Osteocyte (in vitro differentiated cells): ENCODE measurements at regions not wholly inside any gene's neighbourhood (a gene's known extent, or its start where the extent isn't known, plus 50 kb on each side); places are given as distances from the start of the nearest gene placed in this dataset.

Experiments used
- DNase-seq: peaks from one replicate; pipeline ENCODE4 v3.0.0; 2021; ENCODE audit warnings: mixed read lengths; ENCODE audit not compliant: unreplicated experiment; ENCODE audit errors: extremely low spot score
- H3K27ac Mint-ChIP-seq: one replicate; pipeline ENCODE4 v1.8.0; 2021; ENCODE audit warnings: mild to moderate bottlenecking, mixed read lengths; ENCODE audit not compliant: unreplicated experiment
- H3K27me3 Mint-ChIP-seq: one replicate; pipeline ENCODE4 v1.8.0; 2021; ENCODE audit warnings: mixed read lengths; ENCODE audit not compliant: unreplicated experiment
- H3K36me3 Mint-ChIP-seq: one replicate; pipeline ENCODE4 v1.8.0; 2021; ENCODE audit warnings: mixed read lengths; ENCODE audit not compliant: unreplicated experiment
- H3K4me1 Mint-ChIP-seq: one replicate; pipeline ENCODE4 v1.8.0; 2021; ENCODE audit warnings: mixed read lengths; ENCODE audit not compliant: unreplicated experiment
- H3K4me3 Mint-ChIP-seq: one replicate; pipeline ENCODE4 v1.8.0; 2021; ENCODE audit warnings: mild to moderate bottlenecking, moderate library complexity, mixed read lengths; ENCODE audit not compliant: unreplicated experiment
- H3K9me3 Mint-ChIP-seq: one replicate; pipeline ENCODE4 v1.8.0; 2021; ENCODE audit warnings: mixed read lengths; ENCODE audit not compliant: unreplicated experiment
- CTCF ChIP-seq: fragments of 200-600 bp; sonication (generic); IDR thresholded peaks from 2 replicates; pipeline ENCODE4 v1.5.0; 2021; ENCODE audit warnings: antibody characterized with exemption, mild to moderate bottlenecking, moderate library complexity

- H3K27me3 Mint-ChIP-seq, result peaks cover 4% of the 10 kb centered on the region
- no peaks in the 10 kb centered on the region for H3K4me1 Mint-ChIP-seq
- no peak for DNase-seq
- H3K4me3 Mint-ChIP-seq, result no peak overlapping the region
- no peaks in the 10 kb centered on the region for H3K9me3 Mint-ChIP-seq
- no peak overlapping the region for H3K27ac Mint-ChIP-seq
- no peak for TF ChIP-seq CTCF
- no peaks in the 10 kb centered on the region for H3K36me3 Mint-ChIP-seq
Measured at GRCh38 chr7:126378642-126379041, 874.1 kb downstream of the GRM8 start.

GRCh38 chr7:126370038-126370668 is 882.6 kb downstream of the GRM8 start:
- Mint-ChIP-seq H3K36me3 (no peaks in the 10 kb centered on the region), H3K4me3 (no peak overlapping the region), H3K27me3 (no peaks in the 10 kb centered on the region), H3K4me1 (no peaks in the 10 kb centered on the region), H3K9me3 (peaks cover 12% of the 10 kb centered on the region), H3K27ac (no peak overlapping the region)
- no peak for DNase-seq
- no peak for TF ChIP-seq CTCF

- no peak overlapping the region for H3K27ac Mint-ChIP-seq
- no peaks in the 10 kb centered on the region for H3K27me3 Mint-ChIP-seq
- H3K4me1 Mint-ChIP-seq, result no peaks in the 10 kb centered on the region
- H3K4me3 Mint-ChIP-seq, result no peak overlapping the region
- no peaks in the 10 kb centered on the region for H3K36me3 Mint-ChIP-seq
- DNase-seq, result no peak
- H3K9me3 Mint-ChIP-seq, result no peaks in the 10 kb centered on the region
- TF ChIP-seq CTCF, result no peak
Measured at GRCh38 chr7:126362746-126363145, 890.0 kb downstream of the GRM8 start.

- H3K4me1 Mint-ChIP-seq, result no peaks in the 10 kb centered on the region
- no peaks in the 10 kb centered on the region for H3K9me3 Mint-ChIP-seq
- H3K4me3 Mint-ChIP-seq, result no peak overlapping the region
- DNase-seq, result no peak
- no peaks in the 10 kb centered on the region for H3K27me3 Mint-ChIP-seq
- no peaks in the 10 kb centered on the region for H3K36me3 Mint-ChIP-seq
- H3K27ac Mint-ChIP-seq, result no peak overlapping the region
- no peak for TF ChIP-seq CTCF
Measured at GRCh38 chr7:126361183-126361582, 891.6 kb downstream of the GRM8 start.

- Mint-ChIP-seq H3K9me3 (no peaks in the 10 kb centered on the region), H3K36me3 (no peaks in the 10 kb centered on the region), H3K4me3 (no peak overlapping the region), H3K27ac (no peak overlapping the region), H3K27me3 (no peaks in the 10 kb centered on the region), H3K4me1 (no peaks in the 10 kb centered on the region)
- no peak for TF ChIP-seq CTCF
- DNase-seq, result no peak
Measured at GRCh38 chr7:126339813-126340212, 912.9 kb downstream of the GRM8 start.
